IPS-NIHi7 (cell line): ENCODE measurements at regions not wholly inside any gene's neighbourhood (a gene's known extent, or its start where the extent isn't known, plus 50 kb on each side); places are given as distances from the start of the nearest gene placed in this dataset.
"Not testable (repeated sequence)": the region's sequence is repeated elsewhere in the genome, so short reads cannot be mapped to it uniquely, and the experiment has no call there.

Source experiments
- DNase-seq: peaks from one replicate; pipeline ENCODE4 v3.0.0; 2012; ENCODE audit warnings: mixed read lengths; ENCODE audit errors: extremely low spot score

DNA sequence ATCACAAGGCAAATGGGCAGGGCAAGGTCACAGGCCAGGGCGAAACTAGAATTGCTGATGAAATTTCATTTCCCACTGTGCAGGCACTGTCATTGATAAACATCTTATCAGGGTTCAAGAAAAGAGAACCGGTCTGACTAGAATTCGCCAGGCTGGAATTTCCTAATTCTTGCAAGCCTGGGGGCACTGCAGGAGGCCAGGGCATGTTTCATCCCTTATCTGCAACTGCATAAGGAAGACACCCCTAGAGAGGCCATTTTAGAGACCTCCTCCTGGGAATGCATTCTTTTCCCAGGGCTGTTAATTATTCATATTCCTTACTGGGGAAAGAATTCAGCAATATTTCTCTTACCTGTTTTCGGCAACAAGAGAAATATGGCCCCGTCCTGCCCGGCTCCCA lies 266.2 kb upstream of the CYLC2 start:
- no peak for DNase-seq

DNA sequence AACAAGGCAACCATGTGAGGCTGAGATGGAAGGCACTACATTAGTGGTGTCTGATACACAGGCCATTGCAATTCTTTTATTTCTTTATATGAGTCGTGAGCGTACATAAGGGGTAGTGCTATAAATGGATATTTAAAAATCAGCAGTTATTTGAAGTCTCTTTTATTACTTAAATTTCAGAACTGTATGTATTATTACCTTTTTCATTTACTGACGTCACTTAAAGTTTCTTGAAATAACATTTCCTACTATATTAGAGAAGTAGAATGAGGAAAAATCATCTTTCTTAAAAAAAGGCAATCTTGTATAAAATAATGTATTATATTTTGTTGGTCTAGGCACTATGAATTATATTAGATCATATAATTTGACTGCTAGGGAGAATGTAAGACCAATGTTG lies 280.9 kb upstream of the CYLC2 start:
- DNase-seq: no peak

DNA sequence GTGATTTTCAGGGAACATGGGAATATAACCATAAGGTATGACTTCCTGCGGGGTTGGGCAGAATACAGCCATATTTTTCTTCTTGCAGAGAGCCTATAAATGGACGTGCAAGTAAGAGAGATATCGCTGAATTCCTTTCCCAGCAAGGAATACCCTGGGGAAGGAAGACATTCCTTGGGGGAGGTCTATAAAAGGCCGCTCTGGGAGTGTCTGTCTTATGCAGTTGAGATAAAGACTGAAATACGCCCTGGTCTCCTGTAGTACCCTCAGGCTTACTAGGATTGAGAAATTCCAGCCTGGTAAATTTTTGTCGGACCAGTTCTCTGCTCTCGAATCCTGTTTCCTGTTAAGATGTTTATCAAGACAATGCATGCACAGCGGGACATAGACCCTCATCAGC lies 282.2 kb upstream of the CYLC2 start:
- not testable (repeated sequence) for DNase-seq

DNA sequence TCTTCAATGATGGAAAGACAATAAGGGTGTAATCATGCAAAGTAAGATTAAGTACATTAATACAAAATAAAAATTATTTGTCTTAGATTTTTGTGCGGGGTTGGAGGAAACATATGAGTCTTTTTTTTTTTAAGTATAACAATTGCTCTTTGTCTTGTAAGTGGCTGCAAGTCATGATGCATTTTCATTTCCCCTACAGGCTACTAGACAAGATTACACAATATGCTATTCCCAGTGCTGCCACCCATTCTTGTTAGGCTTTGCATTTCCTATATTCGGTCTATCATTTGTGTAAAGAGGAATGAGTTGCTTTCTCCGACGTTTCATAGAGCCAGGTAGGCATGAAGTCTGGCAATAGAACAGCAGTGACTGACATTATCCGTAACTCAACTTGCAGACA lies 294.2 kb upstream of the CYLC2 start:
- no peak for DNase-seq

DNA sequence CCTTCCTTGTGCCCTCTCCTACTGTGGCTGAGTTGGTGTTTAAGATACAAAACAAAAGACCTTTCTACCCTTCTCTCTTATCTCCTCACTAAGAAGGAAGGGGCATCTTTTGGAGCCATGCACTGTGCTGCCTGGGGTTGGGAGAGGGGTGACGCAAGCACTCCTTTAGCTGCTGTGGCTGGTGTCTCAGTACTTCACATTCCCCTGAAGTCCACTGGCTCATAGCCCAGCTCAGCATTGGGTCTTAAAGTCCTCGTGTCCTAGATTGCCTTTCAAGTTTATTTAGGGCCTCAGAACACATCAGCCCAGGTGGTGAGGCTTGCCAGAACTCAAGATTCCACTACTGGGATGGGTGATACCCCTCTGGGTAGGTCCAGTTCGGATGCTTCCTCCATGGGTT lies 325.9 kb upstream of the CYLC2 start:
- DNase-seq: no peak

DNA sequence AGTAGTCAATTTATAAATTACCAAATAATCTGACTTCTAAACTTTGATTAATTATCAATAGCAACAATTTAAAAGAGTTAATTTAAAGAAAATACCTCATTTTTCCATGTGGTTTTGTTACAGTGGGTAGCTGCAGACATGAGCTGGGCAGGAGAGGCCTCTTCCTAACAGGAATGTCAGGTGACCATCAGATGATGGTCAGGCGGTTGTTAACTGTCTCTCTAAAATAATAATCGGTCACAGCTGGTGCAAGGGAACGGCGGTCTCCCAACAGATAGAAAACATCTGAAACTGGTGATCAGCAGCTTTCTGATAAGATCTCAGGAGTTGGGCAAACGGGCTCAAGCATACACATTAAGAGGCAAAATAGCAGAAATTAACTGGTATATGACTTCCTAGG lies 342.7 kb upstream of the CYLC2 start:
- DNase-seq: no peak

DNA sequence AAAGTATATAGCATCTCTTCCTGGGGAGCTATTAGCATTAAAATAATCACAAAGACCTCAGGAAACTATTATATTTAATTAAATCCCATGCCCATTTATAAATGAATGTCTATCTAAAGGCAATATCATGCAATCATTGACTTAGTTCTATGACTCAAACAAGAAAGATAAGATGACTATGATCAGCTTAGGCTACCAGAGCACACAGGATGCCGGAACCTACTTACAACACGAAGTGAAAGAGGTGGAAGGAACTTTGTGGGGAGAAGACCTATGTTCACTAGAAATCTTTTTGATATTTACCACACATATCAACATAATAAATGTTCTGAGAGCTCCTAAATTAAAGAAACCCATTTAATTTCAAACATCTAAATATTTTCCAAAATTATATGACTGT lies 344.2 kb upstream of the CYLC2 start:
- no peak for DNase-seq

DNA sequence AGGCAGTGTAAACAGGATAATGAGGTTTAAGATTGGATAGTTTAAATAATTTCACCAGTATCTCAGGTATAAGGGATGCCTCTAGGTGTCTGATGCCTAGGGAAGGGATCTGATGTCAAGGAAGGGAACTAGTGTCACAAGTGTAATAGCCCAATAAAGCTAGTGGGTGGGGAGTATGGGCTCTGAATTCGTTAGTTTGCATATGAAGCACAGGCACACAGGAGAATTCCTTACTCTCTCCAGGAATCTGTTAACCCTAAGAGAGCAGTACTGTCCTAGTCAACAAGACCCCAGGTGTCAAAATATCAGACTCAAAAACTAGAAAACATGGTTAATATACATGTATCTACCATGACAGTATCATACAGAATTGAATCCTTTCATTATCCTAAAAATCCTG lies 352.5 kb upstream of the CYLC2 start:
- peak; percentile 8 for DNase-seq

DNA sequence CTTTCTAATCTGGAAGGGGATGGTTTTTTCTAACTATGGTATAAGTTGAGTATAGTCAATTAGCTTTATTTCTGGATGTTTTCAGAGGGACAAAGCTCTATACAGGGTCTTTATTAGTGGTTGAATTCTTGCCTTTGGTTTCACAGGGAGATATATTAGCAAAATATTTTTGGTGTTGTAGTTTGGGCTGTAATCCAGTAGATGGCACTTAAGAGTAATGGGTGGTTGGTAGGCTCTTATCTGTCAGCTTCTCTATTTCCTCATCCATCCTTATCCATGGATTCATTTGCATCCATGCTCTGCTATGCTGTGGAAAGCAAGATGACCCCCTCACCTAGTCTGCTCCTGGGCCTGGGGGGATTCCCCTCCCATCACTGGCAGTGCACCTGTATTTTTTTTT lies 363.6 kb upstream of the CYLC2 start:
- peak; percentile 10 for DNase-seq

DNA sequence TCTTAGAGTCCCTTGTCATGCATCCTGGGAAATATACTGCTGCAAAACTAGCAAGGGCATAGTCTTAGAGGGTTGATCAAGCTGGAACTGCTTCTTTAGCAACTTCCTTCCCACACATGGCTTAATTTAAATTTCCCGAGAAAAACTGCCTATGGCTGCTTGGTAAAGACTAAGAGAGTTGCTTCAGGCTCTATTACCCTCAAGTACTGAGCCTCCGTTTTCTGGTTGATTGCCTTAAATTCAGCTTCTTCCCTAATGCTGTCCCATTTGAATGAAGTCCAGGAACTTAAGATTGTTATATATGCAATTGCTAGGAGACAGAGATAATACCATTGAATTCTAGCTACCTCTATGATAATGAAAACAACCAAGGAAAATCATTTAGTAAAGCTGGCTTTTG lies 385.7 kb upstream of the CYLC2 start:
- DNase-seq: no peak

DNA sequence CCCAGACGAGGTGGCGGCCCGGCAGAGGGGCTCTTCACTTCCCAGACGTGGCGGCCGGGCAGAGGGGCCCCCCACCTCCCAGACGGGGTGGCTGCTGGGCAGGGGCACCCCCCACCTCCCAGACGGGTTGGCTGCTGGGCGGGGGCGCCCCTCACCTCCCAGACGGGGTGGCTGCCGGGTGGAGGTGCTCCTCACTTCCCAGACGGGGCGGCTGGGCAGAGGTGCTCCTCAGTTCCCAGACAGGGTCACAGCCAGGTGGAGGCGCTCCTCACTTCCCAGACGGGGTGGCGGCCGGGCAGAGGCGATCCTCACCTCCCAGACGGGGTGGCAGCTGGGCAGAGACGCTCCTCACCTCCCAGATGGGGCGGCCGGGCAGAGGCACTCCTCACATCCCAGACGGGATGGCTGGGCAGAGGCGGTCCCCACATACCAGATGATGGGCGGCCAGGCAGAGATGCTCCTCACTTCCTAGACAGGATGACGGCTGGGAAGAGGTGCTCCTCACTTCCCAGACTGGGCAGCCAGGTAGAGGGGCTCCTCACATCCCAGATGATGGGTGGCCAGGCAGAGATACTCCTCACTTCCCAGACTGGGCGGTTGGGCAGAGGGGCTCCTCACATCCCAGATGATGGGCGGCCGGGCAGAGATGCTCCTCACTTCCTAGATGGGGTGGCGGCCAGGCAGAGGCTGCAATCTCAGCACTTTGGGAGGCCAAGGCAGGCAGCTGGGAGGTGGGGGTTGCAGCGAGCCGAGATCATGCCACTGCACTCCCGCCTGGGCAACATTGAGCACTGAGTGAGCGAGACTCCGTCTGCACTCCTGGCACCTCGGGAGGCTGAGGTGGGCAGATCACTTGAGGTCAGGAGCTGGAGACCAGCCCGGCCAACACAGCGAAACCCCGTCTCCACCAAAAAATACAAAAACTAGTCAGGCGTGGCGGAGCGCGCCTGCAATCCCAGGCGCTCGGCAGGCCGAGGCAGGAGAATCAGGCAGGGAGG lies 391.6 kb upstream of the CYLC2 start:
- DNase-seq: not testable (repeated sequence)

DNA sequence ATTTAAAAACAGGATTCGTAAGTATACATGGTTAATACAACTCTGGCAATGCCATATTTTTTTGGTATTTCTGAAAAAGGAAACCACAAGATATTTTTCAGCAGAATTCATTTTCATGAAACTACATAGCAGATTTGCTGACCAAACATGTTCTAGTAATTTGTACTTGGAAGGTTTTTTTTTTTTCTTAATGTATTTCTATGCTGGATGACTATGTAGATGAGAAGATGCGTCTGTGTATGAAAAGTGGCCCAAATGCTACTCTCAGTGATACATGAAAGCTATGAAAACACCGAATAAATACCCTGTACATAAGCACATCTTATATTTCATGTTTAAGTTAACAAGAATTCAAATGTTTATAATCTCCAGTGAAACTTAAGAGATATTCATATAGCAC lies 400.9 kb upstream of the CYLC2 start:
- DNase-seq: no peak

DNA sequence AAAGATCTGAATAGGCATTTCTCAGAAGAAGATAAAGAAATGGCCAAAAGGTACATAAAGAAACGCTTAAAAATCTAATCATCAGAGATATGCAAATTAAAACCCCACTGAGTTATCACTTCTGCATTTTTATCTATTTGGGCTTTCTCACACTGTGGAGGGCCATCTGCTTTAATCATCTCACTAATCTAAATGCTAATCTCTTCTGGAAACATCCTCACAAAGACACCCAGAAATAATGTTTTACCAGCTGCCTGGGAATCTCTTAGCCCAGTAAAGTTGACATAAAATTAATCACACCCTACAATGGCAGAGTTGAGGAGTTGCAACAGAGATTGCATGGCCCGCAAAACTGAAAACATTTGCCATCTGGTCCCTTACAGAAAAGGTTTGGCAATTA lies 407.9 kb upstream of the CYLC2 start:
- no peak for DNase-seq

DNA sequence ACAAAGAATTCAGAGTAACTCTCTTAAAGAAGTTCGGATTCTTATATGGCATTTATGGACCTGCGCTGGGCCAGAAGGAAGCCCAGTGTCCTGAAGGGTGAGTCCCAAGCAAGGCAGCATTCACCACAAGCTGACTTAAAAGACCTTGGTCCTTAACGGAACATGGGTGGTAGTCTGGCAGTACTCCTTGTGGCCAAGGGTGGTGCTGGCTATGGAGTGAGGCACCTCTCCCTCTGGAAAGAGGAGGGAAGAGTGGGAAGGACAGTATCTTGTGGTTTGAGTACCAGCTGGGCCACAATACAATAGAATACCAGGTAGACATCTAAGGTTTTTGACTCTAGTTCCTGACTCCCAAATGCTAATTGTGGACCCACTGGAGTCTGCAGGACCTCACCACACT lies 425.7 kb upstream of the CYLC2 start:
- no peak for DNase-seq

DNA sequence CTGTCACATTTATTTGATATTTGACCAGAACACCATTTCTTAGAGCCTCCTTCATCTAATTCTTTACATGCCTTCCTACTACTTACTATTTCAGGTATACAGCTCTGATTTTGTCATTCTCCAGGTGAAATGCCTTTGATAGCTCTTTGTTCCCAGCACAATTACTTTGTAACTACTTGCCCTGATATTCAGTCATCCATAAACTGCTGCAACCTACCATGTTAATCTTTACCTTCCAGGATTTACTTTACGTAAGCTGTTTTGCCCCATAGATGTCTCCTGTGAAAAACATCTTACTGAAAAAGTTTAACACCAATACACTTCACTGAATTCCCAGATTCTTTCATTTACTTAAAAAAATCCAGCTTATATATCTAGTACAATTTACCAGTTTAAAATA lies 443.8 kb upstream of the CYLC2 start:
- DNase-seq: no peak

DNA sequence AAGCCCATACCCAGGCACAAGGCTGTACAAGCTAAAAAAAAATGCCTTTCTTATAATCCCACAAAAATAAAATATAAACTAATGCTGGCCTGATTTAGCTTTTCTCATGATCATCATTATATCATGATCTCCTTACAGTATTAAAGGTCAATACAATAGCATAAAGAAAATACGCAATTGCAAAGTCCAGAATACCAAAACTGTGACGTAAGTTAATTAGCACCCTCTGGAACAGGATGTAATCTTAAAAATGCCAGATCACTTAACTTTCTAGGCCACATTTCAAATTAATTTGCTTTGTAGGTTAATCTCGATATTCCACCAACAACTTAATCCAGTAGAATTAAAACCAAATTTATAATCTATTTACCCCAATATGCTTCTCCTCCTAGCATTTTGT lies 444.2 kb upstream of the CYLC2 start:
- DNase-seq: no peak

DNA sequence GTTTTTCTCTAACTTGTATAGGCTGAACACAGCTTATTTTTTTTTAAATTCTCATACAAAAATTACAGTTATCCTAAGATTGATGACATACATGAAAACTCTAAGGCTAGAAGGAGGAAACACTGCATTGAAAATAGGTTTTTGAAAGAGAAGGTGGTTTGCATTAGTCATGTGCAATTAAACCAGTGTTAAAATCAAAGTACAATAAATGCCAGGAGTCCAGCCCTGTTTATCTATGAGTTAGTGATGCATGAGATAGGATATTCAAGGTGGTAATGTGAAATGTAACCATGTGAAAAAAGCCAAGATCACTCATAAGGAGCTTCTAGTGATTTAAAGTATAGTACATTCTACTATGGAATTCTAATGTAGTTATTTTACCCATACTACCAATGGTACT lies 444.9 kb upstream of the CYLC2 start:
- DNase-seq: no peak

DNA sequence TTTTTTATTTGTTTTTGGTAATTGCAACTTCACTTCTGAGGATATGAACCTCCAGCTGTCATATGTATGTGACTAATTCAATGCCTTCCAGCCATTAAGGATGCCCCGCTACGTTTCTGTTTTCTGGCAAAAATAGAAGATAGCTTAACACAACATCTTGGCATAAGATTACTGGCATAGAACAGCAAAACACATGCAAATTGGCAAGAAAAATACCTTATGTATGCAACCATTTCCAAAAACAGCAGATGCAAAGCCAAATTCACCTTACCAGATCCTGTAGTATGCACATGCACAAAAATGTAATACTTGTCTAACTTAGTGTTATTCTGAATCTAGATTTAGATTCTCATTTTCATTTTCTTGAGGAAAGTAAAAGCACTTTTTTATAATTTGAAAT lies 461.1 kb upstream of the CYLC2 start:
- no peak for DNase-seq

DNA sequence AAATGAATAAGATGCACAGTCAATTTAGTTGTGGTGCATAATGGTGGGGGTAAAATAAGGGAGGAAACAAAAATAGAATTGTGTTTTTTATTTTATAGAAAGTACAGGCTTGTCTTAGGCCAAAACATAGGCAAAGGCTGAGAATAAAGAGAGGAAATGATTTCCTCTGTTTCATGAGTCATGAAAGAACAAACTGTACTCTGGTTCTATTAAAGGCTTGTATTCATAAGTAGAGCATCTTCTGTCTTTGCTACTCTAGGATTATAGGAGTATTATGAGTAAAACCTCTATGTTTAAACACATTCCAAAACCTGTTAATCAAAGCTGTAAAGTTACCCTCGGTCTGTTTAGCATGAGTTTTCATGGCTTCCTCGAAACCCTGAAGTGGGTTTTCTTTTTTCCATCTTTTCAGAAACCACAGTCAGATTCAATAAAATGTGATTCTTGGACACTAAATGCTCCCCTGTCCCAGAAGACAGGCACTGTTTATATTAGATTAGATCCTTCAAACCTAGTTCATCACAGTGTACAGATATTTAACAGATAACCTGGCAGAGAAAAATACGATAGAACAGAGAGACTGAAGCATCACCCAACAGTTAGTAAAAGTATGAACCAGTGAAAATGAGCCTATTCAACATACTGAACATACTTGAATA lies 473.9 kb upstream of the CYLC2 start:
- no peak for DNase-seq

DNA sequence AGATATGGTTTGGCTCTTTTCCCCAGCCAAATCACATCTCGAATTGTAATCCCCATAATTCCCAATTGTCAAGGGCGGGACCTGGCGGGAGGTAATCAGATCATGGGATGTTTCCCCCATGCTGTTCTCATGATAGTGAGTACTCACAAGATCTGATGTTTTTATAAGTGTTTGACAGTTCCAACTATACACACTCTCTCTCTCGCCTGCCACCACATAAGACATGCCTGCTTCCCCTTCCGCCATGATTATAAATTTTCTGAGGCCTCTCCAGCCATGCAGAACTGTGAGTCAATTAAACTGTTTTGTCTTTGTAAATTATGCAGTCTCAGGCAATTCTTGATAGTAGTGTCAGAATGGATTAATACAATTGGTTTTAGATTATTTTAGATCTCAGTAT lies 475.7 kb upstream of the CYLC2 start:
- DNase-seq: no peak

DNA sequence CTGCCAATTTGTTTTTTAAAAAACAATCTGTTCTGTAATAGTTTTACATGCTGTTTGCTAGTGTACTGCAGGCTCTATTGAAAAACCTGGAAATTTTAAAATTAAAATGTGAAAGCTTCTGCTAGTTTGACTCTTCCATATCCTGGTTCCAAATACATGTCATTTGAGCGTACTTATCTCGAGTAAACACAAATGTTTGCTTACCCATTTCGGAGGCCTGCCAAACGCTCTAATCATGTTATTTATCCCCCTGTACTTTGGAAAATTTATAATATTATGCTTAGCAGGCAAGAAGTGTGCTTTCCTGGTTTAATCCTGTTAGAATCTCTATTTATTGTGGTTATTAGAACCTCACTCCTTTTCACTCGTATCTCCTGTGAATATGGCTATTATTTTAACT lies 476.8 kb upstream of the CYLC2 start:
- no peak for DNase-seq

DNA sequence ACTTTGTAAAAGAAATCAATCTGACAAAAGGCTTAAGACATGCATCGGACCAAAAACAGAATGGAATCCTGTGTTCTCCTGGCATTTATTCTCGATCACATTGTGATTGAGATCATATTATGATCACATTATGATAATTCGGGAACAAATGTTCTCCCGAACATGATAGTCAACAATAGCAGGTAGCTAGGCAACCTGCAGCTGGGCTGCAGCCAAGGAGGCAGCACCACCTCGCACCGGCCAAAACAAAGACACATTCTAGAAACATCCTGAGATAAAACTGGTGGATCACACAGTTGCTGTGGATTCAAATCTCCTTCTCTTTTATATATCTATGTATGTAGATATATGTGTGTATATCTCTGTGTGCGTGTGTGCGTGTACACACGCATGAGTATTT lies 480.6 kb upstream of the CYLC2 start:
- DNase-seq: no peak

DNA sequence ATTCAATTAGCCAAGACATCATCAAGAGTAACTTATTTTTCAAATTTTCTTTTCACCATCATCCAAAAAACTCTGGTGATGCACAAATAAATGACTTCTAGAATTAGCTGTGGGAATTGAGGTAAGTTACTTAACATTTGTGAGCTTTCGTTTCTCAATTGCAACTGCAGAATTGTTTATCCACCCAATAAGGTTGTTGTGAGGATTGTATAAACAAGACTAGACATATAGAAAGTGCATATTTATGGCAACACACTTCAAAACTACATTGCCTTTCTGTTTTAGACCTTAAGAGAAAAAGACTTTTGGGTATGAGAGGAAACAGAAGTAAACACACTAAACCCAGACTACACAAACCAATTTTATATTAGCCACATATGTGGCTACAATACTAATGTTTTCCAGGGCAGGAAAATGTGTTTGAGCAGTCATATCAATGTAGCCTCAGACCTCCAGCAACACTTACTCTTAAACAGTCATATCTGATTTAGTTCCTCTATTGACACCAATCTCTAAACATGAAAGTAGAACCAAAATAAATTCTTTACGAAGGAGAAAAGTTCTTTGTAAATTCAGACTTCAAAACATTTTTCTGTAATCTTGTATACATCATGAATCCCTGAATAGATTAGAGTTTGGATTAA lies 488.0 kb upstream of the CYLC2 start:
- no peak for DNase-seq
